Liver (tissue), 3 donors: ENCODE measurements at regions not wholly inside any gene's neighbourhood (a gene's known extent, or its start where the extent isn't known, plus 50 kb on each side); places are given as distances from the start of the nearest gene placed in this dataset.

Source experiments
- CTCF ChIP-seq: fragments of 150-350 bp; IDR thresholded peaks from 2 replicates; pipeline ENCODE4 v1.5.1; 2017; ENCODE audit warnings: improper control_type of control experiment, low read depth, low read length; ENCODE audit not compliant: missing input control
- HNF4G ChIP-seq: IDR thresholded peaks from 2 replicates; pipeline ENCODE4 v1.6.1; 2016; ENCODE audit warnings: antibody characterized with exemption
- MAX ChIP-seq: IDR thresholded peaks from 2 replicates; pipeline ENCODE4 v1.6.1; 2016; ENCODE audit warnings: antibody characterized with exemption
- REST ChIP-seq: IDR thresholded peaks from 2 replicates; pipeline ENCODE4 v1.6.1; 2016; ENCODE audit warnings: antibody characterized with exemption, mild to moderate bottlenecking
- donor health status: healthy.
- donor health status: healthy.

GRCh38 chr4:187910741-187911140 is 84.8 kb upstream of the ZFP42 start:
- no peak for TF ChIP-seq MAX
- no peak for TF ChIP-seq REST
- TF ChIP-seq HNF4G, result no peak
- TF ChIP-seq CTCF, result no peak
